ENCODE measurements at regions not wholly inside any gene's neighbourhood (a gene's known extent, or its start where the extent isn't known, plus 50 kb on each side); places are given as distances from the start of the nearest gene placed in this dataset.
A peak's percentile ranks its signal among the peaks of the same experiment; 100 is the strongest.

GRCh38 chr10:113252650-113253618 lies 299.9 kb upstream of the HABP2 start:
- no peak for ATAC-seq
- intact Hi-C loops (cut with micrococcal nuclease), result no loop called here
- DNase-seq, result no peak

- DNase-seq (no peak), ATAC-seq (no peak)
- intact Hi-C loops (cut with micrococcal nuclease), result no loop called here
Observed at GRCh38 chr10:113259576-113260226, 293.2 kb upstream of the HABP2 start.

GRCh38 chr10:113261161-113261560 lies 291.7 kb upstream of the HABP2 start:
- no peak for DNase-seq
- intact Hi-C loops (cut with micrococcal nuclease), result no loop called here
- no peak for ATAC-seq

GRCh38 chr10:113261611-113262091 lies 291.2 kb upstream of the HABP2 start:
- DNase-seq (no peak), ATAC-seq (no peak)
- intact Hi-C loops (cut with micrococcal nuclease), result no loop called here

- intact Hi-C loops (cut with micrococcal nuclease), result no loop called here
- ATAC-seq, result no peak
- no peak for DNase-seq
Observed at GRCh38 chr10:113263056-113263455, 289.8 kb upstream of the HABP2 start.

GRCh38 chr10:113264333-113265131 lies 288.3 kb upstream of the HABP2 start:
- intact Hi-C loops (cut with micrococcal nuclease), result no loop called here
- DNase-seq (no peak), ATAC-seq (no peak)

GRCh38 chr10:113266147-113266546 lies 286.7 kb upstream of the HABP2 start:
- ATAC-seq (no peak), DNase-seq (no peak)
- intact Hi-C loops (cut with micrococcal nuclease), result no loop called here

GRCh38 chr10:113267619-113268562 lies 285.0 kb upstream of the HABP2 start:
- DNase-seq (no peak), ATAC-seq (peak; percentile 18)
- intact Hi-C loops (cut with micrococcal nuclease), result no loop called here

GRCh38 chr10:113269333-113269732 lies 283.5 kb upstream of the HABP2 start:
- no peak for ATAC-seq
- intact Hi-C loops (cut with micrococcal nuclease), result no loop called here
- DNase-seq, result no peak

- peak; percentile 11 for ATAC-seq
- peak; percentile 53 for DNase-seq
- intact Hi-C loops (cut with micrococcal nuclease), result no loop called here
Observed at GRCh38 chr10:113272511-113272910, 280.3 kb upstream of the HABP2 start.

- DNase-seq (peak; percentile 69), ATAC-seq (peak; percentile 71)
- intact Hi-C loops (cut with micrococcal nuclease), result no loop called here
Observed at GRCh38 chr10:113273181-113274163, 279.4 kb upstream of the HABP2 start.

GRCh38 chr10:113274176-113274829 lies 278.6 kb upstream of the HABP2 start:
- ATAC-seq (peak; percentile 94), DNase-seq (peak; percentile 85)
- intact Hi-C loops (cut with micrococcal nuclease), result no loop called here

GRCh38 chr10:113278221-113278620 lies 274.6 kb upstream of the HABP2 start:
- ATAC-seq, result no peak
- intact Hi-C loops (cut with micrococcal nuclease), result no loop called here
- DNase-seq, result no peak

- intact Hi-C loops (cut with micrococcal nuclease), result no loop called here
- DNase-seq (no peak), ATAC-seq (no peak)
Observed at GRCh38 chr10:113278664-113279063, 274.2 kb upstream of the HABP2 start.

- ATAC-seq (no peak), DNase-seq (no peak)
- intact Hi-C loops (cut with micrococcal nuclease), result no loop called here
Observed at GRCh38 chr10:113279262-113279661, 273.6 kb upstream of the HABP2 start.

- intact Hi-C loops (cut with micrococcal nuclease), result no loop called here
- DNase-seq (no peak), ATAC-seq (no peak)
Observed at GRCh38 chr10:113282564-113282963, 270.3 kb upstream of the HABP2 start.

GRCh38 chr10:113283189-113283588 lies 269.7 kb upstream of the HABP2 start:
- no peak for ATAC-seq
- intact Hi-C loops (cut with micrococcal nuclease), result no loop called here

More at GRCh38 chr10:113283189-113283588, 269.7 kb upstream of the HABP2 start:
- no peak for DNase-seq
